IPS DF 6.9 (cell line): ENCODE measurements at regions not wholly inside any gene's neighbourhood (a gene's known extent, or its start where the extent isn't known, plus 50 kb on each side); places are given as distances from the start of the nearest gene placed in this dataset.

Source experiments
- DNase-seq: peaks from one replicate; pipeline ENCODE4 v3.0.0-alpha.2; 2013; ENCODE audit warnings: low read depth, low spot score
- H3K27ac ChIP-seq: one replicate; pipeline ENCODE4 v1.5.1; 2013; ENCODE audit warnings: low read length, control low read depth
- H3K27me3 ChIP-seq: 2 replicates; pipeline ENCODE4 v1.6.1; 2013; ENCODE audit warnings: mild to moderate bottlenecking, low read length; ENCODE audit not compliant: control insufficient read depth, insufficient read depth
- H3K36me3 ChIP-seq: 2 replicates; pipeline ENCODE4 v1.6.1; 2013; ENCODE audit warnings: low read length; ENCODE audit not compliant: control insufficient read depth, insufficient read depth
- H3K4me1 ChIP-seq: 2 replicates; pipeline ENCODE4 v1.6.1; 2013; ENCODE audit warnings: low read length; ENCODE audit not compliant: control insufficient read depth, insufficient read depth
- H3K4me3 ChIP-seq: 2 replicates; pipeline ENCODE4 v1.5.1; 2013; ENCODE audit warnings: mild to moderate bottlenecking, low read length
- H3K9me3 ChIP-seq: 2 replicates; pipeline ENCODE4 v1.6.1; 2013; ENCODE audit warnings: low read length, inconsistent platforms; ENCODE audit not compliant: control insufficient read depth, insufficient read depth
- WGBS: extraction: QIAGEN DNeasy Blood & Tissue Kit; methylation state at CpG from one replicate; pipeline ENCODE4 v1.1.7; 2013; ENCODE audit warnings: mixed read lengths, missing lambda C conversion rate; ENCODE audit not compliant: insufficient read length, insufficient coverage; 5-methylcytosine and 5-hydroxymethylcytosine counted together

DNA sequence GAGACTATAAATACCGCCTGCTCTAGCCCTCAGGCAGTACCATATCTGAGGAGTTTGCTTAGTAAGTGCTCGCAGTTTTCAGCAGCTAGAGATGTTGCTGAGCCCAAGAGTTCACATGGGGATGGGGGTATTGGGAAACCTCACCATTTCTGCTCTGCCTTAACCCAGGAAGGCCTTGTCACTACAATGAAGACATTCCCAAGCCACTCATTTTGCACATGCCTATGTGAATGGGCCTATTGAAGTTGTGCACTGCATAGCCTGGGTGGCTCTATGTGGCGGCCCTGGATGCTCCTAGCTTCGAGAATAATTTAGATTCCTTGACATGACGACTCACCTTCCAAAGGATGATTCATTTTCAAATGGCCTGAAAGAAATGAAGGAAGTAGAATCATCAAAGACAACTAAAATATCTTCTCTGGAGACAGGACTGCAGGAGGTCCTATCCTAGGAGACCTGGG, 163.4 kb downstream of the ADAMTS15 start:
- Histone ChIP-seq H3K27me3 (no peaks in the 10 kb centered on the region; the same call in 1 of the 2 replicates), H3K27ac (no peak overlapping the region), H3K36me3 (no peaks in the 10 kb centered on the region), H3K4me3 (no peak overlapping the region), H3K4me1 (0 out of 2 replicates have a peak, but pooled peaks cover 2% of the 10 kb centered on the region), H3K9me3 (no peaks in the 10 kb centered on the region)
- no CpG with 5 or more reads among the region's 5 CpGs for WGBS
- DNase-seq = no peak

DNA sequence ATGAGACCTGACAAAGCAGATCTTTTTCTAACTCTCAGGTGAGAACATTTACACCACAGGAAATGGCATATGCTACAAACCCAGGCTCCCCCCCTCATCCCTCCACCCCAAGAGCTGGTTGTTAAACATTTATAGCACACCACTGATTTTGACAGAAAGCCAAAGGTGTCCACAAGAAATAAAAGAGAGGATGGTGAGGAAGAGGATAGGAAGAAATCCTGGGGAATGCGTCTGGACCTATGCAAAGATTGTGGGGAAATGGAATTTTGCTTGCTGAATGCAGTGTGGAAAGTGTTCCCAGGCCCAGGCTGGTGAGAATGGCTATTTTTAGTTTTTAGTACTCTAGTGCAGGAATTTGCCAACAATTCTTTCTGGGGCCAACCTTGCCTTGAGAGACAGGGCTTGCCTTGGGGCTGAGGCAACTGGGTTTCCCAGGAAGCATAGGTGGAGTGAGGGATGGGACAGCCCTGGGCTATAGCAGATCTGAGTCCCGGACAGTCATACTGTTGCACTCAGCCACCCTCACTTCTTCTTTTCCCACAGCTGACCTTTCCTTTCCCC, 163.9 kb downstream of the ADAMTS15 start:
- WGBS = no CpG with 5 or more reads among the region's 2 CpGs
- DNase-seq = no peak
- H3K27ac ChIP-seq = no peak overlapping the region

DNA sequence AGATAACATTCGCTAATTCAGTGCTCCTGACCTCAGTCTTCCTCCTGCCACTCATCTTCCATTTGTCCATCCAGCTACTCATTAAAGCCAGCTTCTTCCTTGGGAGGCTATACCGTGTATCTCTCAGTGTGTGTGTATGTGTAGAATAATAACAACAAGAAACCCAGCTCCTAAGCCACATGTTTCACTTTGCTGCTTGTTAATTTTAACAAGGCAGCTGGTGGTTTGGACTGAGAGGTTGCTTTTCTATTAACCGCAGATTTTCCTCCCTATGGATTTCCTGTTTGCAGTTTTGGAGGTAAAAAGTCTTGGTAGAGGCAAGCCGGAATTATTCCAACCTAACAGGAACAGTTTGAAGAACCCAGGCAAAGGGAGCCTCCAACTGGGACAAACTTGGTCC, 165.0 kb downstream of the ADAMTS15 start:
- H3K9me3 ChIP-seq = no peaks in the 10 kb centered on the region
- no peaks in the 10 kb centered on the region for H3K36me3 ChIP-seq
- no peaks in the 10 kb centered on the region for H3K4me1 ChIP-seq
- H3K4me3 ChIP-seq = no peak overlapping the region
- WGBS = no CpG with 5 or more reads among the region's 4 CpGs
- DNase-seq = no peak
- H3K27ac ChIP-seq = no peak overlapping the region
- H3K27me3 ChIP-seq = no peaks in the 10 kb centered on the region; the same call in 1 of the 2 replicates

More for the DNA sequence above, 163.9 kb downstream of the ADAMTS15 start:
- no peaks in the 10 kb centered on the region for H3K36me3 ChIP-seq
- H3K4me1 ChIP-seq = 0 out of 2 replicates have a peak, but pooled peaks cover 2% of the 10 kb centered on the region
- no peak overlapping the region for H3K4me3 ChIP-seq
- no peaks in the 10 kb centered on the region; the same call in 1 of the 2 replicates for H3K27me3 ChIP-seq
- H3K9me3 ChIP-seq = no peaks in the 10 kb centered on the region

DNA sequence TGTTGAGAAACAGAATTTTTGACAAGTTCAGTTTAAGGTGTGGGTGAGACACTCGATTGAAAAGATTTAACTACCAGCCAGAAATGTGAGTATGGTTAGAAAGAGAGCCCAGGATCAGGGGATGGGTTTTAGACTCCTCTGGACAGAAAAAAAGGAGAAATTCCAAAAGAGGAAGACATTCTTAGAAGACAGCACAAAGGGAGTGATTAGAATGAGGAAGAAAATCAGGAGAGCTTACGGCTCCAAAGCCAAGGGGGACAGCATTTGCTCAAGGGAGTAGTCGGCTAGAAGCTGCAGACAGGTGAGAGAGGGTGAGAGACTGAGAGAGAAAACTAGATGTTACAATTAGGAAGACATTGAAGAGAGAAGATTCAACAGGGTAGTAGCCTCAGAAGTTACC, 166.1 kb downstream of the ADAMTS15 start:
- H3K27me3 ChIP-seq = no peaks in the 10 kb centered on the region; the same call in 1 of the 2 replicates
- no peaks in the 10 kb centered on the region for H3K9me3 ChIP-seq
- no peaks in the 10 kb centered on the region for H3K36me3 ChIP-seq
- no peak overlapping the region for H3K4me3 ChIP-seq
- no peaks in the 10 kb centered on the region for H3K4me1 ChIP-seq
- WGBS = no CpG with 5 or more reads among the region's 3 CpGs
- H3K27ac ChIP-seq = no peak overlapping the region
- DNase-seq = no peak

DNA sequence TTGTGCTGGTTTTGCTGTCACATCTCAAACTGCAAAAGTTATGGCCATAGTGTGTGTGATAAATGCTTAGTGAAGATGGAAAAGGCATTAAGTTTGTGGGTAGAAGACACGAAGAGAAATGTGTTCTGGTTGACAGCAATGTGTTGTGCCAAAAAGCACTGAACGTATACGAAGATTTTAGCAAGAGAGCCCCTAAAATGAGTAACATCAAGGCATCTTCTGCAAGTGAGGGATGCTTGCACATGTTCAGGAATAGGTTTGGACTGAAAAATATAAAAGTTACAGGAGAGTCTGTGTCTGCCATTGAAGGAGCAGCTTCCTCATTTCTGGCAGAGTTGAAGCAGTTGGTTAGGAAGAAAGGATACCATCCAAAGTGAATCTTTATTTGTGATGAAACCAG, 167.1 kb downstream of the ADAMTS15 start:
- H3K9me3 ChIP-seq = no peaks in the 10 kb centered on the region
- no peaks in the 10 kb centered on the region for H3K36me3 ChIP-seq
- H3K4me1 ChIP-seq = no peaks in the 10 kb centered on the region
- no peak for DNase-seq
- no CpG with 5 or more reads among the region's 3 CpGs for whole genome bisulfite sequencing
- no peak overlapping the region for H3K27ac ChIP-seq
- H3K4me3 ChIP-seq = no peak overlapping the region
- no peaks in the 10 kb centered on the region; the same call in 1 of the 2 replicates for H3K27me3 ChIP-seq

DNA sequence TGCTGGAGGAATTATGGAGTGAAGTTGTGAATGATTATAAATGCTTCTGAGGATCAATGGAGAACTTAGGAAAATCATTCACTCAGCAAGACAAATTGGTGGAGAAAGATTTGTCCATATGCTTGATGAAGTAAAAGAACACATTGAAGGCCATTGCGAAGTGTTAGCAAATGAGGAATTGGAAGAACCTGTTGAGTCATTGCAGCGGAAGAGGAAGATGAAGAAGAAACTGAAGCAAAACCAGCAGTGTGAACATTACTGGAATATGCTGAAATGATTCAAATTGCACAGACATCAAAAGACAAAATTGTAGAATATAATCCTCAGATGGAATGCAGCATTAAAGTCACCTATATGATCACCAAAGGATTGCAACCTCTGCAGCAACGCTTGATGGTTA, 168.1 kb downstream of the ADAMTS15 start:
- H3K4me1 ChIP-seq = no peaks in the 10 kb centered on the region
- no peak overlapping the region for H3K27ac ChIP-seq
- no peaks in the 10 kb centered on the region; the same call in 1 of the 2 replicates for H3K27me3 ChIP-seq
- no peak for DNase-seq
- H3K4me3 ChIP-seq = no peak overlapping the region
- no peaks in the 10 kb centered on the region for H3K36me3 ChIP-seq
- WGBS = no CpG with 5 or more reads among the region's 3 CpGs
- H3K9me3 ChIP-seq = no peaks in the 10 kb centered on the region

DNA sequence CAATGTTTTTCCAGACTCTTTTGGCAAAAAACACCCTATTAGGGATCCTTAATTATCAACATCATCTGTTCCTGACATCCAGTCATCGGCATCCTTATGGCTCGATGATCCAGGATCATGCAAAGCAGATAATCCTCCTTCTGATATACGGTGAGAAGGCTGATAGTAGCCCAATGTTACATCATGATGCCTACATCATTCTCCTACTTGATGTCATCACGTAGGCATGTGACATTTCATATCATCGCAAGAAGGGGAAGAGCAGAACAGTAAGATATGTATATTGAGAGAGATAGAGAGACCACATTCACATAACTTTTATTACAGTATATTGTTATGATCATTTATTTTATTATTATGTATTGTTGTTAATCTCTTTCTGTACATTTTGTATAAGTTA, 168.6 kb downstream of the ADAMTS15 start:
- WGBS = no CpG with 5 or more reads among the region's 5 CpGs
- H3K4me3 ChIP-seq = no peak overlapping the region
- no peak for DNase-seq
- no peaks in the 10 kb centered on the region for H3K36me3 ChIP-seq
- H3K9me3 ChIP-seq = no peaks in the 10 kb centered on the region
- H3K27me3 ChIP-seq = no peaks in the 10 kb centered on the region; the same call in 1 of the 2 replicates
- H3K4me1 ChIP-seq = no peaks in the 10 kb centered on the region
- no peak overlapping the region for H3K27ac ChIP-seq

DNA sequence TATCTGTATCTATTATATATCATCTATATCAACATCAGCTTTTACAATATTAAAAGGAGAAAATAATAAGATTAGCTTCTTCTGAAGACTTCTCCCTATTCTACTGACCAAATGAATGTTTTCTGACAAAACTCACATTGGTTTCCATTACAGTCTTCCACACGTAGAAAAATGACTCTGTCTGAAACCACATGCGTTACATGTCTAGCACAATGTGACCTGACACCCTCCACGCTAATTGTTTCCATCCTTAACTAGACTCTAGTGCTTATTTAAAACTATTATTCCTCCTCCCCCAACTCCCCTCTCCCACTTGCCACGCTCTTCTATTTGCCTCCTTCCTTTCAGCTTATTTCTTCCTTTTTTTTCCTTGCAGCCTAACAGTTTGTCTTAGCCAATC, 172.1 kb downstream of the ADAMTS15 start:
- 100% methylated on average over 1 of the region's 4 CpGs for WGBS
- H3K9me3 ChIP-seq = no peaks in the 10 kb centered on the region
- no peaks in the 10 kb centered on the region for H3K27me3 ChIP-seq
- DNase-seq = no peak
- H3K4me1 ChIP-seq = no peaks in the 10 kb centered on the region
- no peaks in the 10 kb centered on the region for H3K36me3 ChIP-seq
- H3K27ac ChIP-seq = no peak overlapping the region
- no peak overlapping the region for H3K4me3 ChIP-seq

DNA sequence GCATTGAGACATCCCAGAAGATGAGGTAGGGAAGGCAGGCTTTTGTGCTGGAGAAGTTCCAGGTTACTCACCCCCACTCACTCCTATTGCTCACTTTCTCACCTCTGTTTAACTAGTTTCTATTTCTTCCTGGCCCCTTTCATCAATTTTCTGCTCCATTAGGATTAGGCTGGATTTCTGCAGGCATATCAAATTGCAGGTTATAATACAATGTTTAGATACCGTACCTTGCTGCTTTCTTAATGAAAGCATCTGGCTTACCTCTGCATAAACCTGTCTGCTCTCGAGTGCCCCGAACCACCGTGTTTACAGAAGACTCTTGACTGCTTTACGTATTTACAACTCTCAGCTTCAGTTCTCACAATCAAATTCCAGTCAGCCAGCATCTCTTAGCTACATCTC, 173.7 kb downstream of the ADAMTS15 start:
- Histone ChIP-seq H3K27ac (no peak overlapping the region), H3K36me3 (no peaks in the 10 kb centered on the region), H3K27me3 (no peaks in the 10 kb centered on the region), H3K9me3 (no peaks in the 10 kb centered on the region), H3K4me1 (no peaks in the 10 kb centered on the region), H3K4me3 (no peak overlapping the region)
- WGBS = no CpG with 5 or more reads among the region's 5 CpGs
- DNase-seq = no peak

DNA sequence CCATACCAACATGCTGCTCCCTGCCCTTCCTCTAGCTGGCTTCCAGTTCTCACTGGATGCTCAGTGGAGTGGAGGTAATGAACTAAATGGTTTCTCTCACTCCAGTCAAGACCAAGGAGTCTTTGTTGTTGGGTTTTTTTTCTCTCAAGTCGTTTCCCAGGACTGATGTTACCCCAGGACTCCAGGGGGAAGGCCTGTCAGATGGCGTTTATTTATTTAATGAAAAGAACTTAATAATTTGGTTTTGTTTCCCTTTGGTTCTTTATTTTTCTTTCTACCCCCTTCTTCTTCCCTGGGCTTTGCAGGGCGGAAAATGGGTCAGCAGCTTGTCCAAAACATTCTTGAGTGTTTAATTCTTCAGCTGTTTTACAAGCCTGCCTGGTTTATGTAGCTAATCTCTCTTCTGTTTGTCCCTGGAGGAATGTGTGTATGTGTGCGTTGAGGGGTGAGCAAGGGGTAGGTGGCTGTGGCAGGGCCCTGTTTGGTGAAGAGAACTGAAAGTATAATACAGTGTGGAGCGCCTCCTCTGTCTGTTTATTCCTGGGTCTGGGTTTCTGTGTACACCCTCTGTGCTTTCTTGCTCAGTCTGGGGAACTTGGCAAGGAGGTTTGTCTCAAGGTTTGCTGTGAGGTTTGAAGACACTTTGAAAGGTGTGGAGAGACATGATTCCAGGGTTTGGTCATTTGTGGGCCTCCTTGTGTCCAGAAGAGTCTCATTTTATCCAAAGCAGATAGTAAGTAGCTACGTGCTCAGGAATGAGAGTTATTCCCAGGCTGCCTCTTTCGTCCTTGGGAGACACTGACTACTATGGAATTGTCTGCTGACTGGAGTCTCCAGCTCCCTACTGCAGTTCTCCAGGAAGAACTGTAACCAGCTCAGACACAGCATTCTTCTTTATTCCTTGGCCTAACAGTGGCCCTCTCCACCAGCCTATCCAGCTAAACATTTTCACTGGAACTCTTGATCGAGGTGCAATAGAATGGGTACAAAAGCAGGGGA, 175.5 kb downstream of the ADAMTS15 start:
- no CpG with 5 or more reads among the region's 8 CpGs for WGBS
- no peaks in the 10 kb centered on the region for H3K9me3 ChIP-seq

More for the DNA sequence above, 175.5 kb downstream of the ADAMTS15 start:
- no peak for DNase-seq
- Histone ChIP-seq H3K27me3 (no peaks in the 10 kb centered on the region), H3K36me3 (no peaks in the 10 kb centered on the region), H3K27ac (no peak overlapping the region), H3K4me3 (no peak overlapping the region), H3K4me1 (no peaks in the 10 kb centered on the region)
